ENCODE measurements at regions not wholly inside any gene's neighbourhood (a gene's known extent, or its start where the extent isn't known, plus 50 kb on each side); places are given as distances from the start of the nearest gene placed in this dataset.

DNA sequence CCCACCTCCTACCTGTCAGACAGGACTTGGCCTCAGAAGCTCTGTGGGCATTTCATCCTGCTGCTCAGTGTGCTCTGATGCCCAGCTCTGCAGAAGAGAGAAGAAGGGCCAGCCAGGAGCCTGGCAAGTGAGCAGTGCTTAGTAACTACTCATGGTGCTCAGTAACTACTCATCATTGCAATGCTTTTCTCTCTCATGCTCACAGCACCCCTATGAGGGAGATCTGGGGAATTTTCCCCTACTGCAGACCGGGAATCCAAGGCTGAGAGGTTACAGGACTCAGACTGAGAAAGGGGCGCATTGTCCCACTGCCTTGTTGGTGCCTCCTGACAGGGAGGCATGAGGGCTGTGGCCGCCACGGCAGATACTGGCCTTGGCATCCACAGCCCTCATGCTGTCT lies 261.1 kb downstream of the C16orf95 start:
- DNase-seq, result peak; percentile 13

- peak; percentile 21 for DNase-seq
These were observed 260.6 kb downstream of the C16orf95 start for GRCh38 chr16:87056551-87056950.

DNA sequence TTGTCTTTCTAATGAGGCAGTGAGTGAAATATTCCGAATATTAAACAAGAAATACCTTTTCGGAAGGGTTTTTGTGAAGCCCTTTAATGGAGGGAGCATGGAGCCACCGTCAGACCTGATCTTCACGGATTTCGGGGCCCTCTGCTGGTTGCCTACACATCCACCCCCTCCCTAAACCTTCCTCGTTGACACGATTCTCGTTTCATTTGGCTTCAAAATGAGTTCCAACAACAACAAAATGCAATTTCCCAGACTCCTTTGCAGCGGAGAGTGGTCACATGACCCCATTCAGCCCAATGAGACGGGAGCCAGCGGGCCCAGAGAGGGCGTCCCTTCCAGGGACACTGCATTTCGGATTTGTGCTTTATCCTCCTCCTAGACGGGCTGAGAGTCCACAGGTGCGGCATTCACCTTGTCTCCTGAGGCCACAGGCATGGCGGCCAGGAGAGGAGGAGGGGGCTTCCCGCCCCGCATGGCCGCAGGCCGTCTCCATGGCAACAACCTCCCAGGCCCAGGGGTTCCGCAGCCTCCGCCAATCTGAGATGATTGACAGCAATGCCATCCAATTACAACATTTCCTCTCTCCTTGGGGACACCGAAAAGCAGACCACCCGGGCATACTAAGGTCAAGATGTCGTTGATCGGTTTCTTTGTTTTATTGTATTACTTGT lies 259.8 kb downstream of the C16orf95 start:
- DNase-seq, result no peak

- no peak for DNase-seq
These were observed 259.1 kb downstream of the C16orf95 start for GRCh38 chr16:87057951-87058560.

GRCh38 chr16:87058728-87059250 lies 258.4 kb downstream of the C16orf95 start:
- DNase-seq, result peak; percentile 25

- DNase-seq, result peak; percentile 69
These were observed 256.9 kb downstream of the C16orf95 start for GRCh38 chr16:87060034-87060986.

DNA sequence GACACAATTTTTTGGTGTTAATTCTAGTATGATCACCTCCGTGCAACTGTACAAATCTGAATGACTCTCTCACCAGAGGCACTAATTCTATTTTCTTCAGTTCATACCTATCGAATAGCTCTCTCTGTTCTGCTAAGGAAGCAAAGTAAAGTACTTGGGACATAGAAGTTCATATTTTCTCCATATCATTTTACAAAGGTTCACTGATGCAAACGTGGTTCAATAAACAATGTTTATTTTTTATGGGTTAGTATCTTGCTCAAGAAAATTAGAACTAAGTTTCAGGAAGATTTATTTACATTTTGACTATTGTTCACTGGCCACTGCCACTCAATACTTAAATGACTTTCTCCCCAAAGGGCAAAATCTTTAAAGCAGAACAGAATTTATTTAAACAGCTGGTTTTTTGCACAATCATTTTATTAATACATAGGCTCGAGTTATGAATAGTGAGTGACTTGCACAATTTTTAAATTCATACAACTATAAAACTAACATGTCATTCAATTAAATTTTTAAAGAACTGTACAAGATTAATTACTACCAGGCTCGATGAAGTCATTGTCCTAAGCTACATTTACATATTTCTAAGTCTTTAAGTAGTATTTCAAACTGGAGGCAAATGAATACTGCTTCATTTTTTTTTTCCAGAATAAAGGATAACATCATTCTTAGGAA lies 255.8 kb downstream of the C16orf95 start:
- DNase-seq, result peak; percentile 22

DNA sequence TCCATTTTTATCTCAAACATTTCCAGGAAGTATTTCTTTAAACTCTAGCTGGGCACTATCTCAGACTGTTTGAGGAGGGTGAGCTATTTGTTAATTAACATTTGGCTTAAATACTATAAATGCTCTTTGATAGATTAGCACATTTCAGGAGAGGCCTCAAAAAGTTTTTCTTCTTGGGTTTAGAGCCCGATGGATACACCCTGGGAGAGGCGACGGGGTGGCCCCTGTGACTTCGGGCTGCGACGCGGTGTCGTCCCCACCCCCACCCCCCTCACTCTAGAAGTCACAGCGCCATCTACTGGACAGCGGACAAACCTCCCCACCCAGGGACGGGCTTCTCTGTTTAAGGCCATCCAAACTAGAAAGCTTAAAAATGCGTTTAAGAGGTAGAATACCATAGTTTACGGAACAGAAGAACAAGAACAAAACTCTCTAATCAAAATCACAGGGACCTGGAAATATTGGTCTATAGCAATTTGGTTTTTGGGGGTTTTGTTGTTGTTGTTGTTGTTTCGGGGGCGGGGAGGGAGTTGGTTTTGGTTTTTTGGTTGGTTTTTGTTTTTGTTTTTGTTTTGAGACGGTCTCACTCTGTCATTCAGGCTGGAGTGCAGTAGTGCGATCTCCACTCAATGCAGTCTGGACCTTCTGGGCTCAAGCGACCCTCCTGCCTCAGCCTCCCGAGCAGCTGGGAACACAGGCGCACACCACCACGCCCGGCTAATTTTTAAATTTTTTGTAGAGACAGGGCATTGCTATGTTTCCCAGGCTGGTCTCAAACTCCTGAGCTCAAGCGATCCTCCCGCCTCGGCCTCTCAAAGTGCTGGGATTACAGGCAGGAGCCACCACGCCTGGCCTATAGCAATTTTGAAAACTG lies 254.4 kb downstream of the C16orf95 start:
- DNase-seq, result peak; percentile 79

DNA sequence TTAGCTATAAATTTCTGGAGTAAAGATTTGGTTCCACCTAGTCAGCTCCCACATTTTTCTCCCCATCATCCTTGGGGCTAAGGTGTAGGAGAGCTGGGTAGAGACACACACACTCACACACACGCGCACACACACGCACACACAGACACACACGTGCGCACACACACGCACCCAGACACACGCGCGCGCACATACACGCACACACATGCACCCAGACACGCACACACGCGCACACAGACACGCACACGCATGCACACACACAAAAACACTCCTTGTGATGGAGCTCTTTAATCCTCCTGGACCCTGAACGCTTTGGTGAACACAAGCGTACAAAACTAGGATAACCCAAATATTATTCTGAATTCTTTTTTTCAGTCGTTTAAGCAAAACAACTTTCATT lies 253.6 kb downstream of the C16orf95 start:
- DNase-seq, result peak; percentile 34

DNA sequence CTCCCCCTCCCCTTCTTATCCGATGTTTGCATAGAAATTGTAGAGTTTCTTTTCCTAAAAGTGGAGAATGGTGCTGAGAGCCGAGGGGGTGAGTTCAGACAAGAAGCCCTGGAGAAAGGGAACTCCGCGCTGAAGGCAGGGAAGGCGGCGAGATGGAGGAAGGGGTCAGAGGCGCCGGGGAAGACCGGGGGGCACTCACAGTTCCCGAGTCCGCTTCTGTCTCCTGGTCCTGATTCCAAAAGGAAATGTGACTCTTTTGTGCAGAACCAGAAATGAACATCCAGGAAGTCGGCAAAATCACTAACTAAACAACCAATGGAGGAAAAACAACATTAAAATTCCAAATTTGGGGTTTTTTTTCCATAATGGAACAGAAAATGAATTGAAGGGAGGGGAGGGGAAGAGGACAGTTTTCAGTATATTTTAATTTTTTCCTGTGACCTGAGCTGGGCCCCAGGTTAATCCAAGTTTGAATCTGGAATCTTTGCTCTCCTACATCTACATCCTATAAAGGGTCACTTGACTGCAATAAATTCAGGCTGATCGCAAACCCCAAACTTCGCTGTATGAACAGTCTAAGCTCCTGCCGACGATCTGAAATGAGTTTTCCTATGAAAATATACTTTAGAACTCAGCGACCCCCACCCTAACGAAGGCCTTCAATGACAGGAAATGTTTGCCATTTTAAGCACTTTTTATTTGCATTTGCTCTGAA lies 252.3 kb downstream of the C16orf95 start:
- peak; percentile 61 for DNase-seq

DNA sequence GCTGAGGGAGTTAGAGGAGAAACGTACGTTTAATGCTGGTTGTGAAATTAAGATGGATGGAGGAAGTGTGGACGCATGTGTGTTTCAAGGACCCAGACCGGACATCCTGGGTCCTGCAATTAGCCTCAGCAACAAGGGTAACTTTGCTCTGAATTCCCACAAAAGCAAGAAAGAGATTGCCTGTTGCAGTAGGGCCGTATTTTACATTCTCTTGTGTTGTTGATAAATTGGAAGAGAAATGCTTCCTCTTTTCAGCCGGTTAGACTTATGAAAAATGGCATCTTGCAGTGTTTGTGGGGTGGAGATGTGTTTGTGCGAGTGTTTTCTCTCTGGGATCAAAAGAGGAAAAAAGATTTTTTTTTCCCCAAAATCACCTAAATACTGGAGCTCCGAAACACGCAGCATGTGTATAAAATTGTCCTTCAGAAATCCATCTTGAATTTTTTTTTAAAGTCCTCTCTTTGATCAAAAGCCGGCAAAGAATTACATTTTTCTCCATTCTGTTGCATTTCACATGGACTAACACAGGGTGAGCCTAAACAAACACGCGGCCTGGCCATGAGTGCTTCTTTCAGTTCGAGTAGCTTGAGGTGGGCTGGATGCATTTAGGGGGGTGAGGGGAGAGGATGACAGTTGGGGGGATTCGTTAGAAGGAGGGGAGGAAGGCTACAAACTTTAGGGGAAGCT lies 251.6 kb downstream of the C16orf95 start:
- peak; percentile 59 for DNase-seq

DNA sequence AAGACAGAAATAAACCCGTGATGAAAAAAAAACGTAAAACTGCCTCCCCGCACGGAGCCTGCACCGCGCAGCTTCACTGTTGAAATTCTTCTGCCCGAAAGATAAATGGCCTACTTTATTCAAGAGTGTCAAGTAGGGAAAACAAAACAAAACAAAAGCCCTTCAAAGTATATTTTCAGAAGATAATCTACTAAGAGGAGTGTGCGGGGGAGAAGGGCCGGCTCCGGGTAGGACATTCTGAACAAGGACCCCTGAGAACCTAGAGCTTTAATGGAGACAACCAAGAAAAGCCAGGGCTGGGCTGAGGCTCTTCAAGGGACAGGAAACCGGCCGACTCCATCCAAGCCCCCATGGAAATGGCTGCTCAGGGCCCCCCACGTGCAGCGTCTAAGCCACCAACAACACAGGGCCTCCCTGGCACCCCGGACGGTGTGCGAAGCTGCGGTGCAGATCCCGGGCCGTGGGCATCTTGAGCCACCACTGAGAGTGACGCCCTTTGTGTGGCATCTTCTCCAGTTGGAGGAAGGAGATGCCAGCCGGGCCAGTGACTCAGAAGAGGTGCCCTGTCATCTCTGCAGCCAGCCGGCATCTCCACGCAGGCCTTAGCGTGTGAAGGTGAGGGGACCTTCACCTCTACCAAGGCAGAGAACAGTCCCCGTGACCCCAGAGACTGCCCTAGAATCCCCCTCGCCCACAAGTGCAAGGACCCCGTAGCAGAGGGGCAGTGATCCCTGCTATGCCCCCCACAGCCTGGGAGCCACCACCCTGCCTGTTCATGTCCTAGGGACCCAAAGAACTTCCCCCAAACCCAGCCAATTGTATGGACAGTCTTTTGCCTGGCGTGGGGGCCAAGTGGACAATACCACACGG lies 250.8 kb downstream of the C16orf95 start:
- peak; percentile 67 for DNase-seq

DNA sequence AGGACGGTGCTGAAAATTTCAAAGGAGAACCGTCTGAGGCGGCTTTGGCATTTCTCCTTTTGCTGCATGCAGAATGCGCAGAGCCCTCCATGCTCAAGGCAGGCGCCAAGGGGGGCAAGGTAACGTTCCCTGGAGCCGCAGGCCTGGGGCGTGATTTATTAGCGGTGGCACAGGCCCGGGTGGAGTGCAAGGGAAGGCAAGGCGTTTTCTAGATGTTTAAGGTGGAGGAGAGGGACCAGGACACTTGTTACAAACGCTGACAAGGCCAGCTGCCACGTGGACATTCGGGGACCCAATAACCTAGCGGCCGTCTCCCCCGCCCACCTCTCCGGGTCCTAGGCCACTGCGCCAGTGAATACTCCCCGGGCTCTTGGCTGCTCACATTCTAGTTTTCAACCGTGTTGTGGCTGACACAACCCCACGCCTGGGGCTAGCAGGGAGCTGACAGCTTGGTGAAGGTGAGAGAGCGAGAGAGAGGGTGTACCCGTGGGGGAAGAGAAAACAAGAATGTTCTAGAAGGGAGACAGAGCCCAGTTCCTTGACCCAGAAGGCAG lies 250.1 kb downstream of the C16orf95 start:
- DNase-seq, result peak; percentile 66

GRCh38 chr16:87067836-87068761 lies 249.1 kb downstream of the C16orf95 start:
- DNase-seq, result peak; percentile 78

- no peak for DNase-seq
These were observed 248.4 kb downstream of the C16orf95 start for GRCh38 chr16:87068762-87069150.

DNA sequence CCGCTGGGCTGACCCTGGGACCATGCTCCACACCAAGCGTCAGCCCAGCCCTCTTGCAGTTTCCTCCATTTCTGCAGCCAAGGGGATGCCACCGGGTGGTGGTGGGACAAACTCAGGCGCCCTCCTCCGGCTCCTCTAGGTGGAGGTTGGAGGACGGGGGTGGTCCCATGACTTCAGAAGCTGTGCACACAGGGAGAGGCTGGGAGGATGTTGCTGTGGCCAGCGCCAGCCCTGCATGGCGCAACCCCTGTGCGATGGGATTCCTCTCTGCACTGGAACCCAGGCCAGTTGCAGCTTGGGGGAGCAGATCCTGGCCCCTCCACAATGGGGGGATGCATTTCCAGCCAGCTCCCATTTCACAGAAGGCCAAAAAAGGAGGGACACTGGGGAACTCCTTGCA lies 246.5 kb downstream of the C16orf95 start:
- peak; percentile 22 for DNase-seq

- DNase-seq, result no peak
These were observed 245.1 kb downstream of the C16orf95 start for GRCh38 chr16:87072101-87072500.
